Left renal pelvis (tissue), 4 donors: ENCODE measurements at regions not wholly inside any gene's neighbourhood (a gene's known extent, or its start where the extent isn't known, plus 50 kb on each side); places are given as distances from the start of the nearest gene placed in this dataset.

Source experiments
- DNase-seq, 4 donors: peaks; one replicate each; pipeline ENCODE4 v3.0.0-alpha.2; 2013; ENCODE audit warnings: low read depth in 4 of 4, low spot score in 3 of 4

DNA sequence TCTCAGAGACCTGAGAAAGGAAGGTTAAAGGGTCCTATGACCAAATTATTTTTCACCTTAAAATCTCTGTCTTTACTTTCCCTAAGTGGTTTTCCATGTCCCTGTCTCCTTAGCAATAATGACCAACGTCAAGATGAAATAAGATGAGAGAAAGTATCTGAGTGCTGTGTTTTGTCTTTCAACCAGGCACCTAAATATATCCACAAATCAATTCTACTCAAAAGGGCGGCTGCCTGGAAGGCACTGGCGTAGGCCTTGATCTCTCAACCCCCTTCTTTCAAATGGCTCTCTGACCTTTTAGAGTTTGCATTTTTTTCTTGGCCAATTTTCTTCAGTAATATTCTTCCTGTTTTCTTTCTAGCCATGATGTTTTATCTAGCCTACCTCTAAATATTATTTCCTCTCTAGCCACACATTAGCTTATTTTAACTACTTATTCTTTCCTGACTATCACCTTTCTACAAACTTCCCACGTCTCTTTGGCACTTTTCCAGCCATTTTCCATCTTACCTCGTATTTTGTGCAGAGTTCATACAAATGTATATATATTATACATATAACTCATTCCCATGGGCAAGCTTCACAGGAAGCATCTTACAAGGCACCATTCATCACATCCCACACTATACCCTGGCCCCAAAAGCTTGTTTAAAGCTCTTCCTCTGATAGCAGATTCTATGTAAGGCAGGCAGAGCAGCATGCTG lies 204.5 kb downstream of the SNX18 start:
- DNase-seq, result no peak

GRCh38 chr5:54721116-54721515 lies 203.6 kb downstream of the SNX18 start:
- DNase-seq, result no peak

DNA sequence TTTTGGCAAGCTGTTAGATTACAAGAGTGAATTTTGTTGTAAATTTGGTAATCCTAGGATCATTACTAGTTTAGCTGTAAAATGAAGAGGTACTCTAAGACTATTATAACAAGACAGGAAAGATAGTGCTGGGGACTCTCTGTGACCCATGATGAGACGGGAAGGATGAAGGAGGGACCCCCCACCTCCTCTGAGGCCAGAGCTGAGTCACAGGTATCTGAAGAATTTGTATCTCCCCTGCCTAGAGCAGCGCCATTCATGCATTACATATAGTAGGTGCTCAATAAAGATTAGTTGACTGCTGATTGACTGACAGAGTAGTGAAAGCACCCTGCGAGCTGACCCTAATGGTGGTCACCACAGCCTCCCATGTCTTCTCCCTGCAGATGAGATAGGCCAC lies 202.8 kb downstream of the SNX18 start:
- no peak for DNase-seq

GRCh38 chr5:54719384-54720283 lies 202.1 kb downstream of the SNX18 start:
- DNase-seq, result no peak

DNA sequence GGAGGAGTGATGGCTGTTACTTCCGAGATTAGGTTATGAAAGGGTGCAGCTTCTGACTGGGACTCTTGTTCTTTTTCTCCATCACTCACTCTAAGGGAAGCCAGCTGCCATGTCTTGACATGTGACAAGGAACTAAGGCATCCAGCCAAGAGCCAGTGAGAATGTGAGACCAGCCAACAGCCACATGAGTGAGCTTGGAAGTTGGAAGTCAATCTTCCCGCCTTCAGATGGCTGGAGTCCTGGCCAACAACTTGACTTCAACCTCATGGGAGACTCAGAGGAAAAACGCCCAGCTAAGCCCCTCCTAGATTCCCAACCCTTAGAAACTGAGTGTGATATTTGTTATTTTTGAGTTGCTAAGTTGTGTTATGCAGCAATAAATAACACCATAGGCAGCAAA lies 201.1 kb downstream of the SNX18 start:
- DNase-seq, result peak in 3 of 4 donors; percentile 40 to 45 (median 44)

DNA sequence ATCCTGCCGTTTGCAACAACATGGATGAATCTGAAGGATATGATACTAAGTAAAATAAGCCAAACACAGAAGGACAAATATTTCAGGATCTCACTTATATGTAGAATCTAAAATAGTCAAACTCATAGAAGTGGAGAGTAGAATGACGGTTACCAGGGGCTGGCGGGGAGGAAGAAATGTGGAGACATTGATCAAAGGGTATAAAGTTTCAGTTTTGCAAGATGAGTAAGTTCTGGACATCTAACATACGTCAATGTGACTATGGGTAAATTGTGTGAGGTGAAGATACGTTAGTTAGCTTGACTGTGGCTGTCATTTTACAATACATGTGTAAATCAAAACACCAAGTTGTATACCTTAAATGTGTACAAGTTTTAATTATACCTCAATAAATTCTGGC lies 200.3 kb downstream of the SNX18 start:
- DNase-seq, result no peak

GRCh38 chr5:54717459-54717858 lies 199.9 kb downstream of the SNX18 start:
- DNase-seq, result no peak

- DNase-seq, result no peak
Observed at GRCh38 chr5:54713923-54714581, 196.5 kb downstream of the SNX18 start.

DNA sequence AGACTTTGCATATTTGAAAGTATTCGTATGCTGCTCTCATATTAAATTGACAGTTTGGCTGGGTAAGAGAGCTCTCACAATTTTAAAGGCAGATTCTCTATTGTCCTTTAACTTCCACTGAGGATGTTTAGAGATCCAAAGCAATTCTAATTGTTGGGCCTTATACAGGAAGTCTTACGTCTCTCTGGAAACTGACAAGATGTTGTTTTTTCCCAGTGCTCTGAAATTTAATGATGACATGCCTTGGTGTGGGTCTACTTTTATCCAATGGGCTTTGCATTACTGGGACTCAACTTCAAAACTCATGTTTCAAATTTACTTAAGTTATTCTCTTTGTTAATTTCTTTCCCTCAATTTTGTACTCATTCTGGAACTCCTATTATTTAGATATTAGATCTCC lies 191.5 kb downstream of the SNX18 start:
- no peak for DNase-seq

DNA sequence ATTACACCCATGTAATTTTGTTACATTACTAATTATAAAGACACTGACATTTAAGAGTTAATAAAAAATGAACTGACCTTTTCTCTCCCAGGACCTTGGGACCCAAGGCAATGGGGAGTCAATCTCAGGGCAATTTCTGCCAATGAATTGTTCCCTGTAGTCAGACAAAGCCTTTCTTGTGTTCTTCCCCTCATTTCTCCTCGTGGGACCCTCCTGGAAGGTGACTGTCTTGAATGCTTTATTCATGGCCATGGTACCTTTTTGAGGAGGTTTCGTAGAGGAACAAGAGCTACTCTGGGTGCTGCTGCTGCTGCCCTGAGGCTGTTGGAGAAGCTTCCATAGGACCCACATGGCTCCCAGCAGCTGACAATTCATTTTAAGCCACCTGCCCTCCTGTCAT lies 190.3 kb downstream of the SNX18 start:
- no peak for DNase-seq

DNA sequence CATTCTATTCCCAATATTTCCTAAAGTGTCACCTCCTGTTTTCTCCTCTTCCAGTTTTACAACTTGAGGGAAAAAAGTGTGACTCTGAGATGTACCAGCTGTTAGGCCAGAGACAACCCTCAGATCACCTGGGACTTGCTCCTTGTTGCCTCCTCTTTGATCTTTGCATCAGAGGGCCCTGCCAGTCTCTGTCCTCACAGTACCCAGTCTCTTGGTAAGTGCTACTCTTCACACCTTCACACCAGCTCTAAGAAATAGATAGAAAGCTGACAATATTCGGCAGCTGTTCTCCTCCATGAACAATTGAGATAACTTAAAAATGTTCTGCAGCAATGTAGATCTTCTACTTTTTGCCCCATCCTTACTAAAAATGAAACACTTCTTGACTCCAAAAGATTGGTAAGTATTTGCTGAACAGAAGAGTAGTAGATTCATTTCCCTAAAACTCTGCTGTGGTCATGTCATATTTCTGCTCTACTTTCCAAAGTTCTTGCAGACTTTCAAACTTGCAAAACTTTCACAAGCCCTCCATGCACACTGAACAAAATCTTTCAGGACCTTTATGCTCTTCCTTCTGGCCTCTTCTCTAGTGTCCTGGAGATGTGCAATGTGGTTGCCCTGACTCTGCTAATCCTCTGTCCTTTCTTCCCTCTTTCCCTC lies 188.6 kb downstream of the SNX18 start:
- no peak for DNase-seq

DNA sequence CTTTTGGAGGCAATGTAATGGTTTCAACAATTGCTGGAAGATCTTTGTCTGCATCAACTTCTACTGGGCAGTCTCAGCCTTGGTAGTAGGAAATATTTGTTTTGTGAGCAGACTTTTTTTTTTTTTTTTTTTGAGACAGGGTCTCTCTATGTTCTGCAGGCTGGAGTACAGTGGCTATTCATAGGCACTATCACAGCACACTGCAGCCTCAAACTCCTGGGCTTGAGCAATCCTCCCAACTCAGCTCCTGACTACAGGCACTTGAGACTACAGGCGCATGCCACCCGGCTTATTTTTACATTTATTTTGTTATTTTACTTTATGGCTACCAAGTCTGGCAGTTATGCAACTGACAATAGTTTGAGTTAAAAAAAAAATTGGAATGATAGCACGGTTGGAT lies 187.3 kb downstream of the SNX18 start:
- DNase-seq, result no peak

DNA sequence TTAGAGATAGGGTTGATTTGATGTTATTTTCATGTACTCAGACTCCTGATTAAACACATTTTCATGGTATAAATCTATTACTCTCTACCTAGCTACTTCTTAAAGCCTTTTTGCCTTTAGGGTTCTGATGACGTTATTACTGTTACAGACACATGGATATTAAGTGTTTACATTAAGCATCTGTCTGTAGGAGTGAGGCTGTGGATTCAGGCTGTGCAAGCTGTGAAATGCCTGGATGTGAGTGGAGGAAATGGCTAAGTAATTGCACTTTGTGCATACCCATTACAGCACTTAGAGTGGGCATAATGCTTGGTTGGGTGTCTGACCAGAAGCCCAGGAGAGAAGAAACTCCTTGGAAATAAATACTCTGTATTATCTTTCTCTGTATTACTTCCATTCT lies 186.8 kb downstream of the SNX18 start:
- DNase-seq, result no peak

DNA sequence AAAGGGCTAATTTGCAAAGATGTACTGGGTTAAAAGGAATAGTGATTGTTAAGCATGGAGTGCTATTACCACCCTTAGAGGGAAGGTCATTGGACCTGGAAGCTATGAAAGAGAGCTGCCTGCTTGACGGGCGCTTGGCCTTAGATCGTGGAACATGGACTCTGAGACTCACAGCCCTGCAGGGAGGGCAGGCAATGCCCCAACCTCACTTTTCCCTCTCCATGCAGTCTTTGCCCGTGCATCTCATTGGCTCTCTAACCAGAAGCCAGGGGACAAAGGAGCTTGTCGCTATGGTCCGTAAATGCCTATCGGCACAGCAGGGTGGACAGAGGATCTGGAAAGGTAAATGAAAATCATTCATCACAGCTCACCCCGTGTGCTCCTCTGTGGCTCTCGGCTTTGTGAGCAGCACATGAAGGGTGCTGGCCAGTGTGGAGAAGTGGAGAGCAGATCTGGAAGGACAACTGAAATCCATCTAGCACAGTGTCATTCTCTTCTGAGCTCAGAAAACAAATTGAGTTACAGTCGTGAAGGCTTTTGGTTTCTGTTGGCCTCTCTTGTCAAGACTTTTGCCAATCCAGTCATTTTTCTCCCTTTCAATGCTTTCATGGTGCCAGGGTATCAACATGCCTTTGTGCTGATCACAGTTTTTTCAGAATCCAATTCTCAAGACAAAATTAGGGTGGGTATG lies 186.2 kb downstream of the SNX18 start:
- no peak for DNase-seq

- no peak for DNase-seq
Observed at GRCh38 chr5:54703133-54703532, 185.6 kb downstream of the SNX18 start.

DNA sequence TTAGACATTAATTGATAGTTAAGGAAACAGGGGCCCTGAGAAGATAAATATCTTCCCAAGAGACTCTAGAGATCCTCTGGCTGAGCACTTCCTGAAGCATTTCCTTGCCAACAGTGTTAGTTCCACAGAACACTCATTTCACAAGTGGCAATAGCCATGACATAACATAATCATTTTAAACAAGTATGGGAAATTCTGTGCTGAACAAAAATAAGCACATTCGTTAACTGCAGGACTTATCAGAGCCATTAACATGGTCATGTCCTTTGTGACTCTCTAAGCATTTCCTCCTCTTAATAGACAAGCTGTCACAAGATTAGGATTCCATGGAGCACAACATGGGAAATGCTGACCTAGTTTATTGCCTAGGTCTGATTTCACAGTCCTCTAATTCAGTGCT lies 184.9 kb downstream of the SNX18 start:
- no peak for DNase-seq

GRCh38 chr5:54700986-54701578 lies 183.5 kb downstream of the SNX18 start:
- no peak for DNase-seq

GRCh38 chr5:54696931-54697330 lies 179.4 kb downstream of the SNX18 start:
- no peak for DNase-seq

DNA sequence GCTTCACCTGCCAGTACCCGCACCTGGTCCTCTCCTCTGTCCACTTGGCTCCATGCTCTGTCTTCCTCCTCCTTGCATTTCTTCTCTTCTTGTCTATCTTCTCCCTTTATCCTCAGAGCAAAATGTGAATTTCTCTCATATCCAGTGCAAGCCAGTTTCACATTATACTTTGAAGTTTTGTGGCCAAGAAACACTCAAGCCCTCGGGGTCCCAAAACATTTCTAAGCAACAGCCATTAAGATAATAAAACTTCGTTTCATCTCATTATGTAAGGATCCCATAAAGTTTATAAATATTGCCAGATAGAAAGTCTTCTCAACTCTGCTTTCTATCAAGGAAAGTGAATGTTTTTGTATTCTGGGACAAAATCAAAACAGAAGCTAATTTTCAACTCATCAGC lies 178.8 kb downstream of the SNX18 start:
- DNase-seq, result no peak
